Upper lobe of left lung (tissue), 6 donors: ENCODE measurements at regions not wholly inside any gene's neighbourhood (a gene's known extent, or its start where the extent isn't known, plus 50 kb on each side); places are given as distances from the start of the nearest gene placed in this dataset.
"Not testable (repeated sequence)": the region's sequence is repeated elsewhere in the genome, so short reads cannot be mapped to it uniquely, and the experiment has no call there.

ENCODE experiments used
- ATAC-seq, 2 donors: fragments of 200-7000 bp; cut with Tn5 transposase; one replicate each; pipeline ENCODE4 v1.9.1; 2022; ENCODE audit warnings: mild to moderate bottlenecking in 2 of 2, moderate library complexity in 2 of 2; ENCODE audit not compliant: low FRiP score in 2 of 2
- DNase-seq, 2 donors: peaks; one replicate each; pipeline ENCODE4 v3.0.0-alpha.2; 2019 to 2020
- H3K27ac ChIP-seq, 4 donors: fragments of 200-600 bp; sonication (generic); one replicate each; pipeline ENCODE4 v1.5.1; 2016 to 2019
- H3K27me3 ChIP-seq, 4 donors: fragments of 200-600 bp; sonication (generic); one replicate each; pipeline ENCODE4 v1.5.1; 2017 to 2019
- H3K36me3 ChIP-seq, 4 donors: fragments of 200-600 bp; sonication (generic); one replicate each; pipeline ENCODE4 v1.5.1; 2016 to 2019
- H3K4me1 ChIP-seq, 4 donors: fragments of 200-600 bp; sonication (generic); one replicate each; pipeline ENCODE4 v1.5.1; 2018 to 2019
- H3K4me3 ChIP-seq, 4 donors: fragments of 200-600 bp; sonication (generic); one replicate each; pipeline ENCODE4 v1.5.1; 2017 to 2019; ENCODE audit warnings: mild to moderate bottlenecking in 2 of 4, moderate library complexity in 1 of 4
- H3K9me3 ChIP-seq, 4 donors: fragments of 200-600 bp; sonication (generic); one replicate each; pipeline ENCODE4 v1.5.1; 2018 to 2019
- EP300 ChIP-seq, 4 donors: sonication (generic); formaldehyde crosslinking; IDR thresholded peaks; one replicate each; pipeline ENCODE4 v1.5.1; 2017; ENCODE audit warnings: antibody characterized with exemption in 4 of 4, control low read depth in 2 of 4
- POLR2A ChIP-seq, 4 donors: fragments of 450-650 bp; IDR thresholded peaks; one replicate each; pipeline ENCODE4 v1.5.1; 2016 to 2017; ENCODE audit warnings: antibody characterized with exemption in 4 of 4, mild to moderate bottlenecking in 2 of 4
- POLR2AphosphoS5 ChIP-seq, 2 donors: sonication (generic); formaldehyde crosslinking; IDR thresholded peaks; one replicate each; pipeline ENCODE4 v1.5.1; 2017; ENCODE audit warnings: antibody characterized with exemption in 2 of 2
- WGBS, 2 donors: methylation state at CpG; one replicate each; pipeline ENCODE4 v1.1.5; 2017 to 2018; 5-methylcytosine and 5-hydroxymethylcytosine counted together
- TF ChIP-seq, protein P1 (sequence below), 6 experiments: fragments of 450-650 bp in 4 of 6; fragments of 200-600 bp in 2 of 6; sonication (generic) in 2 of 6; IDR thresholded peaks; one replicate each; pipeline ENCODE4 v1.5.1; 2016 to 2019; ENCODE audit warnings: antibody characterized with exemption in 6 of 6
- donor health status: DM: no; HTN: no; CAD: no; lungs with moderate emphysema.
- donor health status: DM: no; HTN: yes; CAD: no; lungs with severe emphysema.

DNA sequence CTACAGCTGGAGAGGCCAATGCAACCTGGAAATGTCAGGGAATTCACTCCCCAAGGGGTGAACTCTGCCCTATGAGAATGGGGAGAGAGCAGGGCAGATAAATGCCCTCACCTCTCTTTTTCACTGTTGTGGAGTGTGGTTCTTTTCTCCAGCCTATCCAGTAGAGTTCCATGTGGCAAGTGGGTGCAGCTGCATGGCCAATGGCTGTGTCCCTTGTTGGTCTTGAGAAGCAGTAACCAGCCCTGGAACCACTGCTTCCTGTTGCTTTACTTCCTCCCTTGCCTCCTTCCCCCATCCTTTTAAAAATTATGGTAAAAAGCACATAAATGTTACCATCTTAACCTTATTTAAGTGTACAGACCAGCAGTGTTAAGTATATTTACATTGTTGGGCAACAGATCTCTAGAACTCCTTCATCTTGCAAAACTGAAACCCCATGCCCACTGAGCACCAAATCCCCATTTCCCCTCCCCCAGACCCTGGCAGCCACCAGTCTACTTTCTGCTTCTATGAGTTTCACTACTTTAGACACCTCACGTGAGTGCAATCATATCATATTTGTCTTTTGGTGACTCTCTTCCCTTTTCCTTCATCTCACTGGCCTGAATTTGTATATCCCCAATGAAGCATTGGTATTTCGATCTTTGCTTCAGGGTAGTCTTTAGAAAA lies 77.0 kb upstream of the GRIP1 start:
- Histone ChIP-seq H3K4me3 (no peak overlapping the region), H3K36me3 (no peaks in the 10 kb centered on the region), H3K4me1 (no peaks in the 10 kb centered on the region), H3K27me3 (no peaks in the 10 kb centered on the region), H3K9me3 (no peaks in the 10 kb centered on the region), H3K27ac (no peak overlapping the region)
- no peak for ATAC-seq
- TF ChIP-seq POLR2A (IDR thresholded peaks at IDR 0.05): no peak
- no peak for TF ChIP-seq POLR2AphosphoS5 (IDR thresholded peaks at IDR 0.05)
- TF ChIP-seq, protein P1, sequence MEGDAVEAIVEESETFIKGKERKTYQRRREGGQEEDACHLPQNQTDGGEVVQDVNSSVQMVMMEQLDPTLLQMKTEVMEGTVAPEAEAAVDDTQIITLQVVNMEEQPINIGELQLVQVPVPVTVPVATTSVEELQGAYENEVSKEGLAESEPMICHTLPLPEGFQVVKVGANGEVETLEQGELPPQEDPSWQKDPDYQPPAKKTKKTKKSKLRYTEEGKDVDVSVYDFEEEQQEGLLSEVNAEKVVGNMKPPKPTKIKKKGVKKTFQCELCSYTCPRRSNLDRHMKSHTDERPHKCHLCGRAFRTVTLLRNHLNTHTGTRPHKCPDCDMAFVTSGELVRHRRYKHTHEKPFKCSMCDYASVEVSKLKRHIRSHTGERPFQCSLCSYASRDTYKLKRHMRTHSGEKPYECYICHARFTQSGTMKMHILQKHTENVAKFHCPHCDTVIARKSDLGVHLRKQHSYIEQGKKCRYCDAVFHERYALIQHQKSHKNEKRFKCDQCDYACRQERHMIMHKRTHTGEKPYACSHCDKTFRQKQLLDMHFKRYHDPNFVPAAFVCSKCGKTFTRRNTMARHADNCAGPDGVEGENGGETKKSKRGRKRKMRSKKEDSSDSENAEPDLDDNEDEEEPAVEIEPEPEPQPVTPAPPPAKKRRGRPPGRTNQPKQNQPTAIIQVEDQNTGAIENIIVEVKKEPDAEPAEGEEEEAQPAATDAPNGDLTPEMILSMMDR (IDR thresholded peaks at IDR 0.05): no peak
- no peak for TF ChIP-seq EP300 (IDR thresholded peaks at IDR 0.05)
- no peak for DNase-seq
- WGBS, 2 donors: 66 to 75% methylated on average over 2 of the region's 2 CpGs

DNA sequence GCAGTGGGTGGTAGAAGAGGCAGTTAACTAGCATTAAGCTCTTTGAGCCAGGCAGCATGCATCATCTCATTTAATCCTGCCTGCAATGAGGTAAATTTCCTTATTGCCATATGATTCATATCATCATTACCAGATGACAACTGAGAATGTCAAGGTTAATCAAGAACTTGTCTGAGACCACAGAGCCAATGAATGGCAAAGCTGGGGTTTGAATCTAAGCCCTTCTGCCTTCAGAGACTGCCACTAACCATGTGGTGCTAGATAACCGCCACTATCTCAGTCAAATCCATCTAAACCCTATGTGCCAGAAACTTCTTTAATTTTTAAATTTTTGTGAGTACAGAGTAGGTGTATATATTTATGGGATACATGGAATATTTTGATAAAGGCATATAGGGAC lies 77.8 kb upstream of the GRIP1 start:
- Histone ChIP-seq H3K4me3 (no peak overlapping the region), H3K27me3 (no peaks in the 10 kb centered on the region), H3K4me1 (no peaks in the 10 kb centered on the region), H3K9me3 (no peaks in the 10 kb centered on the region), H3K36me3 (no peaks in the 10 kb centered on the region), H3K27ac (no peak overlapping the region)
- TF ChIP-seq, protein P1 (IDR thresholded peaks at IDR 0.05): no peak
- TF ChIP-seq EP300 (IDR thresholded peaks at IDR 0.05) (no peak), POLR2AphosphoS5 (IDR thresholded peaks at IDR 0.05) (no peak), POLR2A (IDR thresholded peaks at IDR 0.05) (no peak)
- no peak for DNase-seq
- 88 to 96% methylated on average over 1 of the region's 1 CpG for WGBS, 2 donors
- no peak for ATAC-seq

DNA sequence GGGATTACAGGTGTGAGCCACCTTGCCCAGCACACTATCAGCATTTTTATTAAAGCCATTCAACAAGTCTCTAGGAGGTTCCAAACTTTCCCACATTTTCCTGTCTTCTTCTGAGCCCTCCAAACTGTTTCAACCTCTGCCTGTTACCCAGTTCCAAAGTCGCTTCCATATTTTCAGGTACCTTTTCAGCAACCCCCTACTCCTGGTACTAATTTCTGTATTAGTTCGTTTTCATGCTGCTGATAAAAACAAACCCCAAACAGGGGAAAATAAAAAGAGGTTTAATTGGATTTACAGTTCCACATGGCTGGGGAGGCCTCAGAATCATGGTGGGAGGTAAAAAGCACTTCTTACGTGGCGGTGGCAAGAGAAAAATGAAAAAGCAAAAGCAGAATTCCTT lies 81.2 kb upstream of the GRIP1 start:
- not testable (repeated sequence) for H3K4me1 ChIP-seq, H3K36me3 ChIP-seq, H3K27me3 ChIP-seq, H3K27ac ChIP-seq, H3K9me3 ChIP-seq, ATAC-seq, DNase-seq, H3K4me3 ChIP-seq
- WGBS, 2 donors: 89 to 97% methylated on average over 4 of the region's 4 CpGs

DNA sequence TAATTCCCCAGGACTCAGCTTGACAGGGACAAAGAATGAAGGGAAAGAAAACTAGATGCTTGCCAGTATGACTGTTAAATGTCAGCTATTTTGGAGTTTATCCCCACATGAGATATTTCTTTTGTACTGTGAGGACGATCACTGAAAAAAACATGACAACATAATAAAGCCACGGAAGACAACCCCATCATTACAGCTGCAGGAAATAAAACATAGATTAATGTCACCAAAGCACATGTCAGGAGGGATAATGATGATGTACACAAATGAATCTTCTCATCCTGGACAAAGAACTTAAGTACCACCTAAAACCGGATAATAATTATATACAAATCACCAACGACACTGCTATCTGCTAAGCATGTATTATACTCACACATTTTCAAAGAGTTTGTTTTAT lies 84.6 kb upstream of the GRIP1 start:
- WGBS, 2 donors: 43 to 55% methylated on average over 4 of the region's 4 CpGs
- ATAC-seq (no peak), DNase-seq (no peak)
- no peak for TF ChIP-seq POLR2AphosphoS5 (IDR thresholded peaks at IDR 0.05)
- TF ChIP-seq, protein P1 (IDR thresholded peaks at IDR 0.05): no peak
- TF ChIP-seq EP300 (IDR thresholded peaks at IDR 0.05): no peak
- TF ChIP-seq POLR2A (IDR thresholded peaks at IDR 0.05): no peak
- no peaks in the 10 kb centered on the region for H3K9me3 ChIP-seq
- no peaks in the 10 kb centered on the region for H3K27me3 ChIP-seq
- no peaks in the 10 kb centered on the region for H3K4me1 ChIP-seq
- H3K4me3 ChIP-seq: no peak overlapping the region
- H3K27ac ChIP-seq: no peak overlapping the region
- H3K36me3 ChIP-seq: no peaks in the 10 kb centered on the region

DNA sequence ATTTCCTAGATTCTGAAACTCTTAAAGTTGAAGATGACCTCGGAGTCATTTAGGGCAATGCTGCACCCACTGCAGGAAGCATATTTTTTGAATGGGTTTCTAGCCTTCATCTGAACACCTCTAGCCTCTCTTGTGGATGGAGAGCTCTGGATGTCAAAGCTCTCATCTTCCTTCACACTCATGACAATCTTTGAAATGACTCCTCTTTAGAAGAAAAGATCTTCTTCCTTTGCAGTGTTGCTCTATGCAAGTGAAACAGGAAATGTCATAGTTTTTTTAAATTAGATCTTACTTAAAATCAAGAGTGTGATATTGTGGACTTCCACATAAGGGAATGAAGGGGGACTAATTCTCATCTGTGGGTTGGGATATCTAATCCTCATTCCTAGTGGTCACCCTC lies 86.3 kb upstream of the GRIP1 start:
- Histone ChIP-seq H3K4me3 (no peak overlapping the region), H3K36me3 (no peaks in the 10 kb centered on the region), H3K27me3 (no peaks in the 10 kb centered on the region), H3K9me3 (no peaks in the 10 kb centered on the region), H3K4me1 (no peaks in the 10 kb centered on the region), H3K27ac (no peak overlapping the region)
- DNase-seq (no peak), ATAC-seq (no peak)
- 81 to 86% methylated on average over 1 of the region's 1 CpG for WGBS, 2 donors
- no peak for TF ChIP-seq EP300 (IDR thresholded peaks at IDR 0.05)
- TF ChIP-seq, protein P1 (IDR thresholded peaks at IDR 0.05): no peak
- no peak for TF ChIP-seq POLR2AphosphoS5 (IDR thresholded peaks at IDR 0.05)
- no peak for TF ChIP-seq POLR2A (IDR thresholded peaks at IDR 0.05)
